Mesothelial cell of epicardium (in vitro differentiated cells): ENCODE measurements at regions not wholly inside any gene's neighbourhood (a gene's known extent, or its start where the extent isn't known, plus 50 kb on each side); places are given as distances from the start of the nearest gene placed in this dataset.

Experiments used
- DNase-seq, 2 experiments: peaks; one replicate each; pipeline ENCODE4 v3.0.0; 2021; ENCODE audit warnings: low spot score in 2 of 2; ENCODE audit not compliant: unreplicated experiment in 2 of 2
- H3K27ac Mint-ChIP-seq: 2 replicates; pipeline ENCODE4 v1.8.0; 2021; ENCODE audit warnings: mixed read lengths
- H3K27me3 Mint-ChIP-seq: 2 replicates; pipeline ENCODE4 v1.8.0; 2021; ENCODE audit warnings: low read depth, mixed read lengths
- H3K36me3 Mint-ChIP-seq: 2 replicates; pipeline ENCODE4 v1.8.0; 2021; ENCODE audit warnings: mixed read lengths
- H3K4me1 Mint-ChIP-seq: 2 replicates; pipeline ENCODE4 v1.8.0; 2021; ENCODE audit warnings: mixed read lengths
- H3K4me3 Mint-ChIP-seq: 2 replicates; pipeline ENCODE4 v1.8.0; 2021; ENCODE audit warnings: mild to moderate bottlenecking, moderate library complexity, mixed read lengths
- H3K9me3 Mint-ChIP-seq: 2 replicates; pipeline ENCODE4 v1.8.0; 2021; ENCODE audit warnings: mixed read lengths
- CTCF ChIP-seq: fragments of 200-600 bp; sonication (generic); IDR thresholded peaks from one replicate; pipeline ENCODE4 v1.5.0; 2021; ENCODE audit warnings: antibody characterized with exemption; ENCODE audit not compliant: unreplicated experiment

DNA sequence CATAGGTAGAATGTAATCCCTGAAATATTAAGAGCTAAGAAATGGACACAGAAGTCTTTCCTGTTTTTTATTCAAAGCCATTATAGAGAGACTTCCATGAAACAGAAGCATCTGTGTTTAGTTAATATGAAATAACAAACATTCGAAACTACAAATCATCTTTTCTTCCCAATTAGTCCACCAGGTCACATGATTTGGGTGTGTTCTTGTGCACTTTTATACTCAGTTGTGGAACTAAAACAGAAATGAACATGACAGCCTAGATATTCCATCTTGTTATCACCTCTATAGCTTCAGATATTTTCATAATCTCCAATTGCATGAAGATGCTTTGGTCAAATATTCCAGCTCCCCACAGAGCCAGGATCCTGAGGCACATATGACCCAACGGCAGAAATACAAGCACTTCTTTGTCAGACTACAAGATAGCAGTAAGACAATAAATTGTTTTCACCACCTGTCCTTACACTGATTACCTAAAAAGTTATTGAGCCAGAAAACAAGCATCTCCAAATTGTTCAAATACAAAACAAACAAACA, 116.8 kb upstream of the BEND6 start:
- Mint-ChIP-seq H3K27me3 (no peaks in the 10 kb centered on the region), H3K4me1 (peaks cover 31% of the 10 kb centered on the region), H3K36me3 (no peaks in the 10 kb centered on the region), H3K27ac (peak overlapping the region; percentile 0), H3K4me3 (no peak overlapping the region), H3K9me3 (no peaks in the 10 kb centered on the region)
- DNase-seq: no peak
- TF ChIP-seq CTCF: no peak

- Mint-ChIP-seq H3K27me3 (no peaks in the 10 kb centered on the region), H3K4me1 (peaks cover 25% of the 10 kb centered on the region), H3K27ac (peak overlapping the region; percentile 2), H3K9me3 (no peaks in the 10 kb centered on the region), H3K36me3 (no peaks in the 10 kb centered on the region), H3K4me3 (no peak overlapping the region)
- DNase-seq: no peak
- no peak for TF ChIP-seq CTCF
Observed at GRCh38 chr6:56837322-56837894, 117.5 kb upstream of the BEND6 start.

- no peak for TF ChIP-seq CTCF
- no peaks in the 10 kb centered on the region for H3K9me3 Mint-ChIP-seq
- no peak overlapping the region for H3K4me3 Mint-ChIP-seq
- no peaks in the 10 kb centered on the region for H3K36me3 Mint-ChIP-seq
- no peak overlapping the region for H3K27ac Mint-ChIP-seq
- peaks cover 14% of the 10 kb centered on the region for H3K4me1 Mint-ChIP-seq
- H3K27me3 Mint-ChIP-seq: no peaks in the 10 kb centered on the region
- DNase-seq: no peak
Observed at GRCh38 chr6:56835612-56836011, 119.3 kb upstream of the BEND6 start.

- Mint-ChIP-seq H3K4me1 (peaks cover 11% of the 10 kb centered on the region), H3K36me3 (no peaks in the 10 kb centered on the region), H3K27me3 (no peaks in the 10 kb centered on the region), H3K9me3 (no peaks in the 10 kb centered on the region), H3K4me3 (no peak overlapping the region), H3K27ac (no peak overlapping the region)
- no peak for DNase-seq
- no peak for TF ChIP-seq CTCF
Observed at GRCh38 chr6:56833873-56834272, 121.0 kb upstream of the BEND6 start.

GRCh38 chr6:56833127-56833791, 121.6 kb upstream of the BEND6 start:
- no peak for TF ChIP-seq CTCF
- no peak for DNase-seq
- Mint-ChIP-seq H3K4me3 (no peak overlapping the region), H3K36me3 (no peaks in the 10 kb centered on the region), H3K27me3 (no peaks in the 10 kb centered on the region), H3K4me1 (peaks cover 11% of the 10 kb centered on the region), H3K27ac (no peak overlapping the region), H3K9me3 (no peaks in the 10 kb centered on the region)
